Effector memory CD4-positive, alpha-beta T cell (primary cell): ENCODE measurements at regions not wholly inside any gene's neighbourhood (a gene's known extent, or its start where the extent isn't known, plus 50 kb on each side); places are given as distances from the start of the nearest gene placed in this dataset.

ENCODE experiments used
- DNase-seq, 3 donors: peaks; one replicate each; pipeline ENCODE4 v3.0.0-alpha.2; 2020
- H3K27ac ChIP-seq: 2 replicates; pipeline ENCODE4 v1.7.0; 2013; ENCODE audit warnings: mild to moderate bottlenecking, low read length, moderate library complexity; ENCODE audit not compliant: insufficient read depth, poor library complexity, severe bottlenecking
- H3K27me3 ChIP-seq: replicated peaks from 2 replicates; pipeline ENCODE4 v1.7.0; 2013; ENCODE audit warnings: mild to moderate bottlenecking, low read length; ENCODE audit not compliant: insufficient read depth, control insufficient read depth, poor library complexity, severe bottlenecking
- H3K36me3 ChIP-seq: 2 replicates; pipeline ENCODE4 v1.7.0; 2013; ENCODE audit warnings: mild to moderate bottlenecking, low read length, moderate library complexity; ENCODE audit not compliant: control insufficient read depth, insufficient read depth
- H3K4me1 ChIP-seq: 2 replicates; pipeline ENCODE4 v1.7.0; 2013; ENCODE audit warnings: low read length, mild to moderate bottlenecking; ENCODE audit not compliant: control insufficient read depth, insufficient read depth, poor library complexity, severe bottlenecking
- H3K4me3 ChIP-seq: 2 replicates; pipeline ENCODE4 v1.7.0; 2013; ENCODE audit warnings: low read length, low read depth, mild to moderate bottlenecking; ENCODE audit not compliant: insufficient read depth, poor library complexity, severe bottlenecking
- H3K9me3 ChIP-seq: 2 replicates; pipeline ENCODE4 v1.7.0; 2013; ENCODE audit warnings: mild to moderate bottlenecking, low read length, moderate library complexity; ENCODE audit not compliant: control insufficient read depth

DNA sequence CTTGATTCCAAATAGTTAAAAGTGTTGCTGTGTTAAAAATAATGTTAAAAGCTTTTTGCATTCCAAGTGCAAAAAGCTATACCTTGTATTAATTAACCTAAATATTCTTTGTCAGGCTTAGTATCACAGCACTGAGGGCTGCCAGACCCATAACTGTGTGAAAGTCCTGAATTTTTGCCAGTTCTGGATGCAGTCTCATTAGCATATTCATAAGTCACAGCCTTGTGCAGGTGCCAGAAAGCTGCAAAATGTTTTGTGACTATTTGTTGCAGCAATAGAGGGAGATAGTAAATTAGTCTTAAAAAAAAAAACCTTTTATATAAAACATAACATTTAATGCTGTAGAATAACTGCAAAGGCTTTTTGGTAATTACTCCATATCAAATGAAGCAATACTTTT lies 56.6 kb downstream of the SLITRK1 start:
- Histone ChIP-seq H3K9me3 (no peaks in the 10 kb centered on the region), H3K27ac (no peak overlapping the region), H3K36me3 (no peaks in the 10 kb centered on the region), H3K4me1 (no peaks in the 10 kb centered on the region), H3K4me3 (no peak overlapping the region), H3K27me3 (no peaks in the 10 kb centered on the region)
- no peak for DNase-seq

DNA sequence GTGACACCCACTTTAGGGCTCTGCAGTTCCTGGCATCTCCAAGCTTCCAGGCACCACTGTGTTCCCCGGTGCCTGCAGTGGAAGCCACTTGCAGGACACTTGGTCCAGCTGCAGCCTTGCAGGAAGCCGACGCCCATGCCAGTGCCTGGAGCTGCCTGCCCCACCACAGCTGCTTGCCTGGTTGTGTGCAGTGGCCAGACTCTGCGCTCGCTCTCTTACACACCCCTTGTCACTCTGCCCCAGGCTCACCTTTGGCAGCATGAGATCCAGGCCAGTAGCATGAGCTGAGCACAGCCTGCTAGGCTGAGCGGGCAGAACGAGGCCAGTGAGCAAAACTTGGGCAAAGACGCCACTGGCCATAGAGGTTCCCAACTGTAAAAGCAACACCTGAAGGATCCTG lies 57.7 kb downstream of the SLITRK1 start:
- H3K4me3 ChIP-seq, result no peak overlapping the region
- no peak for DNase-seq
- no peaks in the 10 kb centered on the region for H3K4me1 ChIP-seq
- no peaks in the 10 kb centered on the region for H3K36me3 ChIP-seq
- no peaks in the 10 kb centered on the region for H3K9me3 ChIP-seq
- H3K27ac ChIP-seq, result no peak overlapping the region
- H3K27me3 ChIP-seq, result no peaks in the 10 kb centered on the region

DNA sequence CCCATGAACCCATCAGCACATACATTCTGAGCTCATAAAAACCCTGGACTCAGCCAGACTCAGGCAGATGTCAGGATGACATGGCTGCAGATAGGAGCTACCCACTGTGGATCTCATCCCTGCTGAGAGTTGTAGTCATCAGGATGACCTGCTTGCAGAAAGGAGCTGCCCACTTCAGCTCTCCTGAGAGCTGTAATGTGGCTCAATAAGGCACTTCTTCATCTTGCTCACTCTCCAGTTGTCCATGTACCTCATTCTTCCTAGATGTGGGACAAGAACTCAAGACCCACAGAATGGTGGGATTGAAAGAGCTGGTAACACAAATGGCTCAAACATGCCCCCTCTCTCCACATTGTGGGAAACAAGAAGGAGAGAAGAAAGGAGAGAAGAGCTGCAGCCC lies 58.2 kb downstream of the SLITRK1 start:
- H3K4me3 ChIP-seq, result no peak overlapping the region
- DNase-seq, result no peak
- no peaks in the 10 kb centered on the region for H3K36me3 ChIP-seq
- H3K27me3 ChIP-seq, result no peaks in the 10 kb centered on the region
- no peaks in the 10 kb centered on the region for H3K4me1 ChIP-seq
- H3K27ac ChIP-seq, result no peak overlapping the region
- no peaks in the 10 kb centered on the region for H3K9me3 ChIP-seq

DNA sequence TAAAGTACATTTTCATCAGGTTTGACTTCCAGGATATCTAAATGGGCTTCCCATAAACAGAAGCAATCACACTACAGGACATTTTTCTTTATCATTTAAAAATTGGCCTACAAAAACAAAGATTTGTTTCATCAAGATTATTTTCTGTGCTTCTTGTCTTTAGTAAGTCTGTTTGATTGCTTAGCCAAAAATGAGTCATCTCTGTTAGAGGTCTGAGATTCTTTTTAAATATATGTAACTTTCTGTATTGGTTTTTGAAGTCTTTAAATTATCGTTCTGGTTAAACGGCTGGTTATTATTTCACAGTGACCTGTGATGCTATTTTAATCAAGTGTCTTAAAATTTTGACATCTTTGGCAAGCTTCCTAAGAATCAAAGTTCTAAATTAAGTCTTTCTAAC lies 62.7 kb downstream of the SLITRK1 start:
- H3K9me3 ChIP-seq, result no peaks in the 10 kb centered on the region
- H3K27ac ChIP-seq, result no peak overlapping the region
- no peak for DNase-seq
- H3K4me1 ChIP-seq, result no peaks in the 10 kb centered on the region
- no peak overlapping the region for H3K4me3 ChIP-seq
- no peaks in the 10 kb centered on the region for H3K36me3 ChIP-seq
- no peaks in the 10 kb centered on the region for H3K27me3 ChIP-seq

DNA sequence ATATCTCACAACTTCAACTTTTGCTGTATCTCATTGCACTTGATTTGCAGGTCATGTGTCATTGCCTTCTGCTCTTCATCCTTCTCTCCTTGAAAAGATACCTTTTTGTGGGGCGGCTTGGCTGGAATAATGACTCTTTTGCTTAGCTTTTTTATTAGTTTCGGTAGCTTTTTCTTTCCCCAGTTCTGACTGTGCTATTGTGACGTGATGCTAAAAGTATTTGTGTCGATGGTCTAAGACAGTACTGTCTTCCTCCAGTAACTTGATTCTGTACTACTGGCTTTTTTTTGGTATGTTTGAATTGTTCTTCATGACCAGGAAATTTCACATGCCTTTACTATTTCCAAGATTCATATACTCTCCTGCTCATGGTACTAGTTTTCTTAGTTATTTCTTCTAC lies 63.1 kb downstream of the SLITRK1 start:
- no peak for DNase-seq

DNA sequence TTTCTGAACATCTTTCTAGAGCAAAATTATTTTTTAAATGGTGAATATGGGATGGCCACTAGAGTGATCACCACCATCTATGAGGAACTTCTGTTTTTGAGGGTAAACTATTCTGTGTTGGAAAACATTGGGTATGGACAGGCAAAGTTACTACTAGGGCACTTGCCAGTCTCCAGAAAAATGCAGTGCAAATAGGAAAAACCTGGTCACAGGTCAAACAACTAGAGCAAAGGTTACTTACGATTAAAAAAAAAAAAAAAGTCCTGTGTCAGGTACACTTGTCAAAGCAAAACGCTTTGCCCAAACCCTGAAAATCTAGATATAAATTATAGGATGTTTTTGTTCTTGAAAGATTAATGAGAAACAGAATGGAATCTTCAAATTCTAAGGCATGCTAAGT lies 66.2 kb downstream of the SLITRK1 start:
- H3K27ac ChIP-seq, result no peak overlapping the region
- no peak overlapping the region for H3K4me3 ChIP-seq
- no peaks in the 10 kb centered on the region for H3K9me3 ChIP-seq
- no peak for DNase-seq
- H3K27me3 ChIP-seq, result no peaks in the 10 kb centered on the region
- H3K4me1 ChIP-seq, result no peaks in the 10 kb centered on the region
- no peaks in the 10 kb centered on the region for H3K36me3 ChIP-seq

More for the DNA sequence above, 63.1 kb downstream of the SLITRK1 start:
- Histone ChIP-seq H3K27me3 (no peaks in the 10 kb centered on the region), H3K36me3 (no peaks in the 10 kb centered on the region), H3K27ac (no peak overlapping the region), H3K4me1 (no peaks in the 10 kb centered on the region), H3K4me3 (no peak overlapping the region), H3K9me3 (no peaks in the 10 kb centered on the region)

DNA sequence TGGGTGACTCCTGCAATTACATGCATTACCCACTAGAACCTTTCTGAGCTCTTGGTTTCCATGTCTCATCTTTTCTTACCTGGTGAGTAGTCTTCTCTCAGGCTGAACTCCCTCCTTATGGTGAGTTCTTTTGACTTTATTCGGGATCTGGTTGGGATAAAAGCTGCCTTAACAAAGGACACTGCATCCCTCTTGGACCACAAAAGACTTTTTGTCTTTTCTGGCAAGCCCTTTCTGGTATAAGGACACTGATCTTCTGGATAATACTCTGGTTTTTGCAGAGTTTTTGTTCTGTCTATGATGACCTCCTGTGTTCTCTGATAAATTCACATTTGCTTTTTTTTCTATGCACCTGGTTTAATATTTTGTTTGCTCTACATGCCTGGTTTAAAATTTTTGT lies 66.7 kb downstream of the SLITRK1 start:
- Histone ChIP-seq H3K4me1 (no peaks in the 10 kb centered on the region), H3K36me3 (no peaks in the 10 kb centered on the region), H3K27me3 (no peaks in the 10 kb centered on the region), H3K27ac (no peak overlapping the region), H3K9me3 (no peaks in the 10 kb centered on the region), H3K4me3 (no peak overlapping the region)
- no peak for DNase-seq

DNA sequence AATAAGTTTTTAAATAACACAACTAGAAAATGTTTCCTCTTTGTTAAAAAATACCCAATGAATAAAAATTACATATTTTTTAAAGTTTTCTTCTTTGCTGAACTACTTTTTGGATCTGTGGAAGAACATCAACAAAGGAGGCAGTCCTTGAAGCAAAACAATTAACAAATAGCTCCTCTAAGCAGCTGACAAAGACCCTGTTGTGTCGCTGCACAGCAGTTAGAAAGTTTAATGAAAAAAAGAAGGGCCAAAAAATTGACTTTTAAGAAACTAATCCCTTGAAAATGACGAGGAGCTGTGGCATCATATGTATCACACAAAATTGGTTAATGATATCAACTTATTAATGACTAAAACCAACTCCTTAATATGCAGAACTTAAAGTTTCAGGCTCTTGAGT lies 72.1 kb downstream of the SLITRK1 start:
- Histone ChIP-seq H3K36me3 (no peaks in the 10 kb centered on the region), H3K9me3 (no peaks in the 10 kb centered on the region), H3K27ac (no peak overlapping the region), H3K4me1 (no peaks in the 10 kb centered on the region), H3K27me3 (no peaks in the 10 kb centered on the region), H3K4me3 (no peak overlapping the region)
- no peak for DNase-seq

DNA sequence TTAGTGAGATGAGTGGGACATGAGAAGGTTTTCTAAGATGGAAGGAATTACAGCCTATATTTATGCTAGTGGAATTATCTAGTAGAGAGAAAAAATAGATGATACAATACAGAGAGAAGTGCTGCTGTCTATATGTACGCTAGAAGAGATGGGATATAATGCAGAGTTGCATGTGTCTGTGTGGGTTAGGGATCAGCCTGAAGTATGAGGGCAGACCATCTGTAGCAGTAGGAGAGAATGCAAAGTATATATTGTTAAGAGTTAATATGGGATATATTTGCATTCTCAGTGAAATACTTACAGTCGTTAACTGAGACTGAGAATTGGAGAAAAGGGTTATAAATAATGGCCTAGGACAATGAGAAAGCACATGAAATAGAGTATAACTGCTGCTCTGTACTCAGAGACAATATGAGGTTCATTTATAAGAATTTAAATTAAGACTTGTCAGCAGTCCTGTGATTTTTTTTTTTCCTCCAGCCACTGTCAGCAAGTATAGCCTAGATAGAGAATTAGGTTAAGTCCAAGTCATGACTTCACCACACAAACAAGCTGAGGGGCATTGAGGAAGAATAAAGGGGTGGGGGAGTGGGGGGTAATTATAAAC lies 77.8 kb downstream of the SLITRK1 start:
- H3K36me3 ChIP-seq, result no peaks in the 10 kb centered on the region
- H3K27ac ChIP-seq, result no peak overlapping the region
- no peaks in the 10 kb centered on the region for H3K27me3 ChIP-seq
- no peak for DNase-seq
- no peak overlapping the region for H3K4me3 ChIP-seq
- no peaks in the 10 kb centered on the region for H3K9me3 ChIP-seq
- H3K4me1 ChIP-seq, result no peaks in the 10 kb centered on the region

DNA sequence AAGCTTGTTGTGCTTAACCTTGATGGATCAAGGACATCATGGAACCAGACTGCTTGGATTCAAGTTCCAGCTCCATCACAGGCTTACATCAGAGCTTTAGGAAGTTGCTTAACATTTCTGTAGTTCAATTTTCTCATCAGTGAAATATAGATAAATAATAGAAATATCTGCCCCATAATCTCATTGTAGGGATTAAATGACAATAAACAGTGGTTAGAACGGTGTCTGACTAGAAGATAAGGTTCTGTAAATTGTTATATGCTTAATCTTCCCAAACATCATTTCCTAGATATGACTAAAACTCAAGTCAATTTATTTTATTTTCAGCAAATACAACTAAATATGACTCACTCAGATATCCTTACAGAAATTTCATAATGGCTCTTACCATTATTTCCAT lies 83.5 kb downstream of the SLITRK1 start:
- H3K36me3 ChIP-seq, result no peaks in the 10 kb centered on the region
- no peaks in the 10 kb centered on the region for H3K4me1 ChIP-seq
- no peaks in the 10 kb centered on the region for H3K9me3 ChIP-seq
- H3K27me3 ChIP-seq, result no peaks in the 10 kb centered on the region
- no peak overlapping the region for H3K27ac ChIP-seq
- no peak overlapping the region for H3K4me3 ChIP-seq
- no peak for DNase-seq

DNA sequence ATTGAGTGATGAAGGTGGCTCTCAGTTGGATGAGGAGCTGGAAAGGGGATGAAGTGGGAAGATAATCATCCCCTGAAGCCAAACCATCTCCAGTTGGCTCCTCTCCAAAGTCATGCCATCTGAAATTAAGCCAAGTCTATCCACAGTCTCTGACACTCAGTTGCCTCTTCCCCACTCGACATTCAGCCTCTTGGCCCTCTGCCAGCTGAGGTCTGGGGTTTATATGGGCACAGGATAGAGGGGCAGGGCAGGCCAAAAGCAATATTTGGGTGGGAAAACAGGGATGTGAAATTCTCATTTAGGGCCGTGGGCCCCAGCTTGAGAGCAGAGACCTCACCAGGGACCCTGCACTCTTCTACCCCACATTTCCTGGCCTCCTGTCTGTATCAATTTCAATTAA lies 85.9 kb downstream of the SLITRK1 start:
- Histone ChIP-seq H3K27ac (no peak overlapping the region), H3K9me3 (no peaks in the 10 kb centered on the region), H3K4me1 (no peaks in the 10 kb centered on the region), H3K36me3 (no peaks in the 10 kb centered on the region), H3K27me3 (no peaks in the 10 kb centered on the region), H3K4me3 (no peak overlapping the region)
- DNase-seq, result no peak
